IPS-NIHi7 (cell line): ENCODE measurements at regions not wholly inside any gene's neighbourhood (a gene's known extent, or its start where the extent isn't known, plus 50 kb on each side); places are given as distances from the start of the nearest gene placed in this dataset.
"Not testable (repeated sequence)": the region's sequence is repeated elsewhere in the genome, so short reads cannot be mapped to it uniquely, and the experiment has no call there.

Experiments
- DNase-seq: peaks from one replicate; pipeline ENCODE4 v3.0.0; 2012; ENCODE audit warnings: mixed read lengths; ENCODE audit errors: extremely low spot score

- DNase-seq, result no peak
Observed at GRCh38 chr7:92973293-92973731, 136.9 kb upstream of the CDK6 start.

- no peak for DNase-seq
Observed at GRCh38 chr7:92972441-92972840, 136.1 kb upstream of the CDK6 start.

- no peak for DNase-seq
Observed at GRCh38 chr7:92969061-92969460, 132.7 kb upstream of the CDK6 start.

GRCh38 chr7:92968502-92968901, 132.1 kb upstream of the CDK6 start:
- DNase-seq, result no peak

- DNase-seq, result no peak
Observed at GRCh38 chr7:92967238-92967637, 130.9 kb upstream of the CDK6 start.

- DNase-seq, result no peak
Observed at GRCh38 chr7:92964141-92964540, 127.8 kb upstream of the CDK6 start.

- no peak for DNase-seq
Observed at GRCh38 chr7:92963566-92963965, 127.2 kb upstream of the CDK6 start.

- DNase-seq, result no peak
Observed at GRCh38 chr7:92961961-92962360, 125.6 kb upstream of the CDK6 start.

- DNase-seq, result no peak
Observed at GRCh38 chr7:92956575-92956974, 120.2 kb upstream of the CDK6 start.

GRCh38 chr7:92955081-92955480, 118.7 kb upstream of the CDK6 start:
- no peak for DNase-seq

GRCh38 chr7:92953657-92954056, 117.3 kb upstream of the CDK6 start:
- no peak for DNase-seq

GRCh38 chr7:92949748-92950147, 113.4 kb upstream of the CDK6 start:
- DNase-seq, result no peak

GRCh38 chr7:92945840-92946239, 109.5 kb upstream of the CDK6 start:
- DNase-seq, result no peak

- DNase-seq, result no peak
Observed at GRCh38 chr7:92944633-92945032, 108.3 kb upstream of the CDK6 start.

- not testable (repeated sequence) for DNase-seq
Observed at GRCh38 chr7:92942706-92943105, 106.3 kb upstream of the CDK6 start.

GRCh38 chr7:92939666-92940360, 103.4 kb upstream of the CDK6 start:
- no peak for DNase-seq

GRCh38 chr7:92934096-92934495, 97.7 kb upstream of the CDK6 start:
- DNase-seq, result no peak

GRCh38 chr7:92932450-92932849, 96.1 kb upstream of the CDK6 start:
- no peak for DNase-seq

- no peak for DNase-seq
Observed at GRCh38 chr7:92930404-92930803, 94.0 kb upstream of the CDK6 start.

- no peak for DNase-seq
Observed at GRCh38 chr7:92926697-92927044, 90.3 kb upstream of the CDK6 start.

GRCh38 chr7:92925876-92926696, 89.7 kb upstream of the CDK6 start:
- no peak for DNase-seq

- DNase-seq, result no peak
Observed at GRCh38 chr7:92924800-92925199, 88.4 kb upstream of the CDK6 start.

- no peak for DNase-seq
Observed at GRCh38 chr7:92917230-92917629, 80.9 kb upstream of the CDK6 start.
